Nephron (organoid): ENCODE measurements at regions not wholly inside any gene's neighbourhood (a gene's known extent, or its start where the extent isn't known, plus 50 kb on each side); places are given as distances from the start of the nearest gene placed in this dataset.

Experiments used
- H3K27ac Mint-ChIP-seq, 3 experiments: 2 replicates each; pipeline ENCODE4 v1.8.0; 2020; ENCODE audit warnings: mixed read lengths in 3 of 3, mild to moderate bottlenecking in 2 of 3, moderate library complexity in 1 of 3
- H3K27me3 Mint-ChIP-seq: 2 replicates; pipeline ENCODE4 v1.8.0; 2021; ENCODE audit warnings: low read depth, mild to moderate bottlenecking, moderate library complexity, mixed read lengths
- H3K36me3 Mint-ChIP-seq: 2 replicates; pipeline ENCODE4 v1.8.0; 2020; ENCODE audit warnings: low read depth, mixed read lengths
- H3K4me1 Mint-ChIP-seq: 2 replicates; pipeline ENCODE4 v1.8.0; 2020; ENCODE audit warnings: mixed read lengths
- H3K4me3 Mint-ChIP-seq, 3 experiments: 2 replicates each; pipeline ENCODE4 v1.8.0; 2020; ENCODE audit warnings: mild to moderate bottlenecking in 3 of 3, mixed read lengths in 3 of 3, moderate library complexity in 2 of 3
- H3K9me3 Mint-ChIP-seq: 2 replicates; pipeline ENCODE4 v1.8.0; 2020; ENCODE audit warnings: mixed read lengths
- CTCF ChIP-seq, 3 experiments: fragments of 200-600 bp; sonication (generic); IDR thresholded peaks; one replicate each; pipeline ENCODE4 v1.5.0; 2021; ENCODE audit warnings: antibody characterized with exemption in 3 of 3; ENCODE audit not compliant: unreplicated experiment in 3 of 3

GRCh38 chr16:86638642-86639041 is 60.3 kb downstream of the FOXL1 start:
- no peak for TF ChIP-seq CTCF (IDR thresholded peaks at IDR 0.05; ENCODE audit: unreplicated experiment in 3 of 3)
- Mint-ChIP-seq H3K27ac (no peak overlapping the region), H3K4me1 (peaks cover 31% of the 10 kb centered on the region), H3K9me3 (no peaks in the 10 kb centered on the region), H3K27me3 (peaks cover 21% of the 10 kb centered on the region), H3K36me3 (peaks cover 3% of the 10 kb centered on the region), H3K4me3 (no peak overlapping the region)

GRCh38 chr16:86639354-86639753 is 61.0 kb downstream of the FOXL1 start:
- TF ChIP-seq CTCF (IDR thresholded peaks at IDR 0.05; ENCODE audit: unreplicated experiment in 3 of 3) = no peak
- Mint-ChIP-seq H3K9me3 (no peaks in the 10 kb centered on the region), H3K4me1 (peaks cover 31% of the 10 kb centered on the region), H3K4me3 (no peak overlapping the region), H3K36me3 (peaks cover 3% of the 10 kb centered on the region), H3K27ac (no peak overlapping the region), H3K27me3 (peaks cover 18% of the 10 kb centered on the region)

GRCh38 chr16:86640265-86640843 is 62.0 kb downstream of the FOXL1 start:
- Mint-ChIP-seq H3K27ac (no peak overlapping the region), H3K9me3 (no peaks in the 10 kb centered on the region), H3K36me3 (peaks cover 3% of the 10 kb centered on the region), H3K4me3 (no peak overlapping the region), H3K27me3 (peaks cover 24% of the 10 kb centered on the region), H3K4me1 (peaks cover 23% of the 10 kb centered on the region)
- TF ChIP-seq CTCF (IDR thresholded peaks at IDR 0.05; ENCODE audit: unreplicated experiment in 3 of 3) = no peak

GRCh38 chr16:86642087-86642486 is 63.7 kb downstream of the FOXL1 start:
- Mint-ChIP-seq H3K27ac (no peak overlapping the region), H3K9me3 (no peaks in the 10 kb centered on the region), H3K4me1 (peaks cover 13% of the 10 kb centered on the region), H3K27me3 (peaks cover 33% of the 10 kb centered on the region), H3K4me3 (no peak overlapping the region), H3K36me3 (peaks cover 7% of the 10 kb centered on the region)
- TF ChIP-seq CTCF (IDR thresholded peaks at IDR 0.05; ENCODE audit: unreplicated experiment in 3 of 3) = no peak

GRCh38 chr16:86643671-86644070 is 65.3 kb downstream of the FOXL1 start:
- Mint-ChIP-seq H3K36me3 (peaks cover 14% of the 10 kb centered on the region), H3K4me1 (no peaks in the 10 kb centered on the region), H3K4me3 (no peak overlapping the region), H3K27ac (no peak overlapping the region), H3K9me3 (peaks cover 4% of the 10 kb centered on the region), H3K27me3 (peaks cover 25% of the 10 kb centered on the region)
- TF ChIP-seq CTCF (IDR thresholded peaks at IDR 0.05; ENCODE audit: unreplicated experiment in 3 of 3) = no peak

GRCh38 chr16:86647561-86647960 is 69.2 kb downstream of the FOXL1 start:
- Mint-ChIP-seq H3K27me3 (peaks cover 23% of the 10 kb centered on the region), H3K4me1 (peaks cover 10% of the 10 kb centered on the region), H3K36me3 (peaks cover 16% of the 10 kb centered on the region), H3K9me3 (peaks cover 9% of the 10 kb centered on the region), H3K4me3 (no peak overlapping the region), H3K27ac (no peak overlapping the region)
- no peak for TF ChIP-seq CTCF (IDR thresholded peaks at IDR 0.05; ENCODE audit: unreplicated experiment in 3 of 3)
